ENCODE measurements at regions not wholly inside any gene's neighbourhood (a gene's known extent, or its start where the extent isn't known, plus 50 kb on each side); places are given as distances from the start of the nearest gene placed in this dataset.

DNA sequence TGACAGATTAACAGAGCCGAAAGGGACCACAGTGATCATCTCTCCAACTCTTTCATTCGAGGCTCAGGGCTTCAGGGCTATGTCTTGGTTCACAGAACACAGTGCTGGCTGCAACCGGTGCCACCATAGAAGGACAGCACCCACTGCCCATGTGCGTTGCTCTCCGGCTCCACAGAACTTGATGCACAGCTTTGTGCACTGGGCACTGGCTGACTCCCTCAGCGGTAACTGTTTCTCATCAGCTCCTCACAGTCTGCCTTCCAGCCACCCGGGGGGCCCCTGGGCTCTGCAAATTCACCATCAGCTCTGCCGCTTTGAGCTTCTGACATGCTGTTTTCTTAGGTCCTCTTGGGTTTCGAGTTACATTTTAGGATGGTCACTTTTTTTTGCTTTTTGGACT, 124.3 kb upstream of the RAB12 start:
- DNase-seq (ENCODE audit: low read depth, low spot score), result no peak
- H3K4me3 Mint-ChIP-seq, result no peak overlapping the region
- peaks cover under 1% of the 10 kb centered on the region for H3K9me3 Mint-ChIP-seq
- no peaks in the 10 kb centered on the region for H3K36me3 Mint-ChIP-seq (ENCODE audit: low read depth)
- TF ChIP-seq, protein P1, sequence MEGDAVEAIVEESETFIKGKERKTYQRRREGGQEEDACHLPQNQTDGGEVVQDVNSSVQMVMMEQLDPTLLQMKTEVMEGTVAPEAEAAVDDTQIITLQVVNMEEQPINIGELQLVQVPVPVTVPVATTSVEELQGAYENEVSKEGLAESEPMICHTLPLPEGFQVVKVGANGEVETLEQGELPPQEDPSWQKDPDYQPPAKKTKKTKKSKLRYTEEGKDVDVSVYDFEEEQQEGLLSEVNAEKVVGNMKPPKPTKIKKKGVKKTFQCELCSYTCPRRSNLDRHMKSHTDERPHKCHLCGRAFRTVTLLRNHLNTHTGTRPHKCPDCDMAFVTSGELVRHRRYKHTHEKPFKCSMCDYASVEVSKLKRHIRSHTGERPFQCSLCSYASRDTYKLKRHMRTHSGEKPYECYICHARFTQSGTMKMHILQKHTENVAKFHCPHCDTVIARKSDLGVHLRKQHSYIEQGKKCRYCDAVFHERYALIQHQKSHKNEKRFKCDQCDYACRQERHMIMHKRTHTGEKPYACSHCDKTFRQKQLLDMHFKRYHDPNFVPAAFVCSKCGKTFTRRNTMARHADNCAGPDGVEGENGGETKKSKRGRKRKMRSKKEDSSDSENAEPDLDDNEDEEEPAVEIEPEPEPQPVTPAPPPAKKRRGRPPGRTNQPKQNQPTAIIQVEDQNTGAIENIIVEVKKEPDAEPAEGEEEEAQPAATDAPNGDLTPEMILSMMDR (conservative IDR thresholded peaks at IDR 0.05), result no peak
- H3K27me3 Mint-ChIP-seq (ENCODE audit: low read depth), result no peaks in the 10 kb centered on the region
- H3K27ac Mint-ChIP-seq (ENCODE audit: unreplicated experiment), result peak overlapping the region; percentile 6
- no peaks in the 10 kb centered on the region for H3K4me1 Mint-ChIP-seq

GRCh38 chr18:8489761-8490160, 119.5 kb upstream of the RAB12 start:
- Mint-ChIP-seq H3K9me3 (peaks cover 5% of the 10 kb centered on the region), H3K27ac (ENCODE audit: unreplicated experiment) (no peak overlapping the region), H3K27me3 (ENCODE audit: low read depth) (peaks cover 12% of the 10 kb centered on the region), H3K36me3 (ENCODE audit: low read depth) (no peaks in the 10 kb centered on the region), H3K4me3 (no peak overlapping the region), H3K4me1 (no peaks in the 10 kb centered on the region)
- DNase-seq (ENCODE audit: low read depth, low spot score), result no peak
- TF ChIP-seq, protein P1 (conservative IDR thresholded peaks at IDR 0.05), result no peak

- H3K4me3 Mint-ChIP-seq, result no peak overlapping the region
- TF ChIP-seq, protein P1 (conservative IDR thresholded peaks at IDR 0.05), result no peak
- peaks cover 20% of the 10 kb centered on the region for H3K27me3 Mint-ChIP-seq (ENCODE audit: low read depth)
- H3K4me1 Mint-ChIP-seq, result no peaks in the 10 kb centered on the region
- peaks cover 5% of the 10 kb centered on the region for H3K9me3 Mint-ChIP-seq
- no peak overlapping the region for H3K27ac Mint-ChIP-seq (ENCODE audit: unreplicated experiment)
- H3K36me3 Mint-ChIP-seq (ENCODE audit: low read depth), result no peaks in the 10 kb centered on the region
- DNase-seq (ENCODE audit: low read depth, low spot score), result no peak
Observed at GRCh38 chr18:8491516-8491915, 117.7 kb upstream of the RAB12 start.

- Mint-ChIP-seq H3K27me3 (ENCODE audit: low read depth) (peaks cover 20% of the 10 kb centered on the region), H3K9me3 (peaks cover 5% of the 10 kb centered on the region), H3K27ac (ENCODE audit: unreplicated experiment) (no peak overlapping the region), H3K4me1 (no peaks in the 10 kb centered on the region), H3K4me3 (no peak overlapping the region), H3K36me3 (ENCODE audit: low read depth) (no peaks in the 10 kb centered on the region)
- DNase-seq (ENCODE audit: low read depth, low spot score), result no peak
- TF ChIP-seq, protein P1 (conservative IDR thresholded peaks at IDR 0.05), result no peak
Observed at GRCh38 chr18:8493141-8493540, 116.1 kb upstream of the RAB12 start.

DNA sequence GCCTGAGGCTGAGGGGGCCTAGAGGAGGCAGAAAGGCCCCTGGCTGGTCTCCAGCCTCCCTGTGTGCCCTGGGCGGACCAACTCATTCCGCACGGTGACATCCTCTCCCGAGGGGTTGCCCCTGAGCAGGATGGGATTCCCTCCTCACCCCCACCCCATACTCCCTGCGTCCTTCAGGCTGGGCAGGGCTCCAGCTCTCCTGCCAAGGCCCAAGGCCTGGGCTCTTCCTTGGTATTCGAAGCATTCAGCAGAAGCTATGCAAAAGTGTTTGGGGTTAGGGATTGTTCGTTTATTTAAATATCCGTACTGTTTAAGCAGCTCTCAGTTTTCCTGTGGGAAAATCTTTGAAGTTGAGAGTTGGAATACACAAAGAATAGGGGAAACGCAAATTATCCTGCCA, 113.1 kb upstream of the RAB12 start:
- H3K27ac Mint-ChIP-seq (ENCODE audit: unreplicated experiment), result no peak overlapping the region
- no peak for DNase-seq (ENCODE audit: low read depth, low spot score)
- TF ChIP-seq, protein P1 (conservative IDR thresholded peaks at IDR 0.05), result no peak
- no peaks in the 10 kb centered on the region for H3K9me3 Mint-ChIP-seq
- H3K36me3 Mint-ChIP-seq (ENCODE audit: low read depth), result no peaks in the 10 kb centered on the region
- no peak overlapping the region for H3K4me3 Mint-ChIP-seq
- H3K4me1 Mint-ChIP-seq, result no peaks in the 10 kb centered on the region
- H3K27me3 Mint-ChIP-seq (ENCODE audit: low read depth), result peaks cover 17% of the 10 kb centered on the region

GRCh38 chr18:8498905-8499304, 110.3 kb upstream of the RAB12 start:
- Mint-ChIP-seq H3K27me3 (ENCODE audit: low read depth) (peaks cover 10% of the 10 kb centered on the region), H3K4me3 (no peak overlapping the region), H3K27ac (ENCODE audit: unreplicated experiment) (no peak overlapping the region), H3K9me3 (no peaks in the 10 kb centered on the region), H3K4me1 (no peaks in the 10 kb centered on the region), H3K36me3 (ENCODE audit: low read depth) (no peaks in the 10 kb centered on the region)
- DNase-seq (ENCODE audit: low read depth, low spot score), result no peak
- TF ChIP-seq, protein P1 (conservative IDR thresholded peaks at IDR 0.05), result no peak
